ENCODE measurements at regions not wholly inside any gene's neighbourhood (a gene's known extent, or its start where the extent isn't known, plus 50 kb on each side); places are given as distances from the start of the nearest gene placed in this dataset.
"Not testable (repeated sequence)": the region's sequence is repeated elsewhere in the genome, so short reads cannot be mapped to it uniquely, and the experiment has no call there.

DNA sequence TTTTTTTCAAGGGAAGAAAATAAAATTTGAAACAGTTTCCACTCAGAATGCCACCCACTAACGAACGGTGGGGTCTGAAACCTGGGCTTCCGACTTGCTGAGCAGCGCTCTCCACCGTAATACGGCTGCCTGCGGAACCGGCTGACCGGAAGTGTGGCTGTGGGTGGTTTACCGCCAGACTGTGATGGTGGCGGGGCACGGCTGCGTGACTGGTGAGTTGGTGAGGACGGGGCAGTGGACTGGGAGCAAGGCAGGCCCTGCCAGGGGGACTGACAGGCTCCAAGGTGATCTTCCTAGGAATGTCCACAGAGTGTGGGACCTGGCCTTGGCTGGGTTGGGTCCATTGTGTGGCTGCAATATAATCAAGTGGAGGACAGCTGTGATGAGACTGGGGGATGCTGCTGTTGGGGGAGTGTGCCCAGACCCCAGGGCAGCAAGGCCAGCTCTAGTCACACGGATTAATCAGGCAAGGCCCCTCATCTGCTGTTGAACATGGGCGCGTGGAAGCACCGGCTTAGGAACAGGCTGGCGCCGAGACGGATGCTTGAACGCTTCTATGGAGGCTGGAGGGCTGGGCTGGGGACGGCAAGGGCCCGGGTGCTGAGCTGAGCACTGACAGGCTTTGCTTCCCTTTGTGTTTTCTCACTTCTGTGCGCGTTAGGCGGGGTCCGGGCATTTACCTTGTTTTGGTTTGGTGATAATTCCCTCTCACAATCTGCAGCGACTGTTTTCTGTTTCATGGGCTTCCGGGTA lies 357.7 kb upstream of the SPRED2 start:
- intact Hi-C loops (cut with DNase I), result loop anchor here in 1 of 2 donors (5.0 kb wide), 1 partner anchor 1168 kb away; no protein-coding TSS in a partner anchor
- DNase-seq (ENCODE audit: low spot score), result no peak

- DNase-seq (ENCODE audit: low spot score), result no peak
- intact Hi-C loops (cut with DNase I), result no loop called here
Observed at GRCh38 chr2:65788556-65788955, 356.2 kb upstream of the SPRED2 start.

DNA sequence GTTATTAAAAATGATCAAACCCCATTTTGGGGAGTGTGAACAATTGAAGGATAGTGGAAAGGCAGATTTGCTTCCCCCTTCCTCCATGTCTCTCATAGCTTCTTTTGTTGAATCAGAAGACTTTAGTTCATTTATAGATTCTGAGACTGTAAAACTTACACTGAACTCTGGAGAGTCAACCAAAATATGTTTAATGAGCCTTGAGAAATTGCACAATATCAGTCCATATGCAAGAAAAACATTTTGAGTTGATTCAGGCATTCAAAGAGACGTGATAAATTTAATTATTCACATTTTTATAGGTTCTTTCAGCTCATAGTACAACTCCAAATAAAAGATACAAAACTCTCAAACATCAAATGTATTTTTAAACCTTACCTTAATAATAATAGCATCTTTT lies 354.4 kb upstream of the SPRED2 start:
- intact Hi-C loops (cut with DNase I), result no loop called here
- DNase-seq (ENCODE audit: low spot score), result no peak

GRCh38 chr2:65786007-65786717 lies 353.8 kb upstream of the SPRED2 start:
- no peak for DNase-seq (ENCODE audit: low spot score)
- intact Hi-C loops (cut with DNase I), result no loop called here

DNA sequence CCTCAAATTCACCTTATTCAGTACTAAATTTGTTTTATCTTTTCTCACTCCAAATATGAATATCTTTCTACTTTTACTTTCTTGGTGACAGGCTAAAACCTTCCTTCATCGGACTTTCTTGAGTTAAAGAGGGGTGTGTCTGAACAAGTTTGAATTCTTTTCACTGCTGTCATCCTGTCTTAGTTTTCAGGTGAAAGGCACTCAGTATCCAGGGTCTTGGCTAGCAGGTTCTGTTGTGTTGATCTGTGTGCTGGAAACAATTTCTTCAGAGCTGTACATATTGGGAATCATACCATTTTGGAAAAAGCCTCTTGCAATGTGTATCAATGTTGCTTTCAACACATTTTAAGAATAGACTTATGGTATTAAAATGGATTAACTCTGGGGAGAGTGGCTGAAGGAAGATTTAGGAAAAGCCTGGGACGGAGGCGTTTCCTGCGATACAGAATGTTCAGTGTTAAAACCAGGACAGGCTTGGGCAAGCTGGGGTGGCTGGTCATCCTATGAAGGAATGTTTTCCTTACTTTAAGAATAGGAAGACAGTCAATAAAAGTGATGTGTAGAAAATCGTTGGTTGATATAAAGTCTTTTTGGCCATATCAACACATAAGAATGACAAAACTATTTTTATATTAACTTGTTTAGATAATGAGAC lies 350.7 kb upstream of the SPRED2 start:
- intact Hi-C loops (cut with DNase I), result no loop called here
- no peak for DNase-seq (ENCODE audit: low spot score)

DNA sequence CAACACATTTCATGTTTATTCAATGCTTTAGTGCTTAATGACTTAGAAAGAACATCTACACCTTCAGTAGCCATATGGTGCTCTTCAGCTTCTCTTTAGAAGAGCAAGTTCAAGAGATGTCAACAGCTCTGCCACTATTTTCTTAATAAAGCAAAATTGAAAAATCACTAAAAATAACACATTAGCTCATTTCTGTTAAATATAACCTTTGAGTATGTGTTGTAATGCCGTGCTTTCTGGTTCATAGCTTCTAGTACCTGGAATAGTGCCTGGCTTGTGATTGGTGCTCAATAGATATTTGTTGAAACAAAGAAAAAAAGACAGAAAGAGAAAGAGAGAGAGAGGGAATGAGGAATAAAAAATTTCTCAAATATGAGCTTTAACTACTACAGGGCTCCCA lies 349.8 kb upstream of the SPRED2 start:
- DNase-seq (ENCODE audit: low spot score), result no peak
- intact Hi-C loops (cut with DNase I), result no loop called here

- intact Hi-C loops (cut with DNase I), result no loop called here
Observed at GRCh38 chr2:65781756-65782155, 349.4 kb upstream of the SPRED2 start.

DNA sequence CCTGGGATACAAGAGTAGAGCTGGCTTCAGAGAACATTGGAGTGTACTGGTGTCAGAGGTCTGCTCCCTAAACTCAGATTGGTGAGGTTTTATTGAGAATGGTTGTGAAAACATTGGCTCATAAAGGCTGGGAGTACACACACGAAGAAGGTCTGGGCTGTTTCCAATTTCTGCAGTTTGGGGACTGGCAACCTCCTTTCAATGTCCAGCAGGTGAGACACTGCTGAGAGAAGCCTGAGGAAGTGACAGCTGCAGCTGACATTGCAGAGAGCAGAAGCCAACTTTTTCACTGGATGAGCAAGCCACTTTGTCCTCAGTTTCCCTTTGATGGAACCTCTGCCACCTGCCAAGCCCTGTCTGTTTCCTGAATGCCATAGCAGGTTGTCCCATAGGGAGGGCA lies 346.6 kb upstream of the SPRED2 start:
- DNase-seq (ENCODE audit: low spot score), result no peak
- intact Hi-C loops (cut with DNase I), result no loop called here

More at GRCh38 chr2:65781756-65782155, 349.4 kb upstream of the SPRED2 start:
- DNase-seq (ENCODE audit: low spot score), result no peak

- DNase-seq (ENCODE audit: low spot score), result no peak
- intact Hi-C loops (cut with DNase I), result no loop called here
Observed at GRCh38 chr2:65778137-65778536, 345.7 kb upstream of the SPRED2 start.

- intact Hi-C loops (cut with DNase I), result no loop called here
Observed at GRCh38 chr2:65775839-65776238, 343.4 kb upstream of the SPRED2 start.

GRCh38 chr2:65767946-65768345 lies 335.5 kb upstream of the SPRED2 start:
- no peak for DNase-seq (ENCODE audit: low spot score)

More at GRCh38 chr2:65775839-65776238, 343.4 kb upstream of the SPRED2 start:
- no peak for DNase-seq (ENCODE audit: low spot score)

GRCh38 chr2:65766768-65767267 lies 334.4 kb upstream of the SPRED2 start:
- intact Hi-C loops (cut with DNase I), result no loop called here
- DNase-seq (ENCODE audit: low spot score), result no peak

More at GRCh38 chr2:65767946-65768345, 335.5 kb upstream of the SPRED2 start:
- intact Hi-C loops (cut with DNase I), result no loop called here

GRCh38 chr2:65765376-65765775 lies 333.0 kb upstream of the SPRED2 start:
- no peak for DNase-seq (ENCODE audit: low spot score)
- intact Hi-C loops (cut with DNase I), result no loop called here

DNA sequence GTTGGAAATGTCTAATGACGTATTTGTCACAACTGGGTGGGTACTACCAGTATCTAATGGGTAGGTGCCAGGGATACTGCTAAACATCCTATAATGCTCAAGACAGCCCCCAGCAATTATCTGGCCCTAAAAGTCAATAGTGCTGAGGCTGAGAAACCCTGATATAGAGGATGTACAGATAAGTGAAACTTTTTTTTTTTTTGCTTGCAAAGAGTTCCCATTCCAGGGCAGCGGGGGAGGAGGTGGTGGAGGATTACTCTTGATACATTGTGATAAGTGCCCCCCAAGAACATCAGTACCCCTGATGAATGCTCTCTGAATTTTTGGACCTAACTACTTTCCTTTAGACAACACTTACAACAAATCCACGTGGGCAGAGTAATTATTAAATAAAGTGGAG lies 329.7 kb upstream of the SPRED2 start:
- intact Hi-C loops (cut with DNase I), result no loop called here
- DNase-seq (ENCODE audit: low spot score), result no peak

DNA sequence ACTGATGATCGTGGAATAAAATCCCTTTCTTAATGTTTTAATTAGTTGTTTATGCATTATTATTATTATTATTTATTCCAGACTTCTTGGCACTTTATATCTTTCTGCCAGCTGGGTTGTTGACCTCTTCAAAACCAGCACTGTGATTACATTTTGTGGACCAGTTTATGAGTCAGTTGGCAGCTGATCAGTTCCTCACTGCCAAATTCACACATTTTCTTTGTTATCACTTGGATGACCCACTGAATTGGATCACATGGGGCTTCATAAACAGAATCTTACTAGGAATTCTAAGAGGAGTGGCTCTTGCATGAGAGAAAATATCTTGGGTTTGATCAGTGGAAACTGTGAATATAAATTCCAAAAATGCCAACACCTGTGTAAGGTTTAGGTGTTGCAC lies 321.8 kb upstream of the SPRED2 start:
- intact Hi-C loops (cut with DNase I), result no loop called here
- no peak for DNase-seq (ENCODE audit: low spot score)

DNA sequence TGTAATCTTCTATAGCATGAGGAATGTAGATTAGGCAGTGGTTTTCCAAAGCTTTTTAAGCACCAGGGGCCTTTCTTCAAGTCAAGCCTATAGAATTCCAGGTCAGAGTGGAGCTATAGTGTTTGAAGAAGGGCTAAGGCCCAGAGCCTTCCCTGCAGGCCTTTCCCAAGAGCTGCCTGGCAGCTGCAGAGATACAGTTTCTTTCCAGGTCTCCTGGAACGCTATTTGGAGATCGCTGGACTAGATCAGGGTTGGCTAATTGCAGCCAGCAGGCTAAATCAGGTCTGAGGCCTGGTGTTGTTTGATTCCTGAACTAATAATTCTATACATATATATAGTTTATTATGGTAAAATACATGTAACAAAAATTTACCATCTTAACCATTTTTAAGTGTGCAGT lies 319.0 kb upstream of the SPRED2 start:
- intact Hi-C loops (cut with DNase I), result no loop called here
- no peak for DNase-seq (ENCODE audit: low spot score)

DNA sequence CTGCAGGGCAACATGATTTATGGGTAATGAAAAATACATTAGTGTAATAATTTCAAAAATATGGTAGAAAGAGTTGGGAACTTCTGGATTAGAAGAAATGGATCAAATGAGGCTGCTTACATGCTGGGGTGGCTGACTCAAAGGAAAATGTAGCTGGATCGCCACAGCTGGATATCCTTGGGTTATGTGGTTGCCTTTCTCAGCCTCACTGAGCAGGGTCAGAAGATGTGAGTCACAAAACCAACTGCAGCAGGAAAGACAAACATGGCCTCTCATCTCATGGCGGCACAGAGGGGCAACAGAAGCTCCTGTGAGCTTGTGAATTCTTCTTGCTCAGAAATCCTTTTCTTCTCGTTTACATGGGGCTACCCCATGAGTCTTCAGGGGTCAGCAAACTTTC lies 317.1 kb upstream of the SPRED2 start:
- DNase-seq (ENCODE audit: low spot score), result no peak
- intact Hi-C loops (cut with DNase I), result no loop called here

DNA sequence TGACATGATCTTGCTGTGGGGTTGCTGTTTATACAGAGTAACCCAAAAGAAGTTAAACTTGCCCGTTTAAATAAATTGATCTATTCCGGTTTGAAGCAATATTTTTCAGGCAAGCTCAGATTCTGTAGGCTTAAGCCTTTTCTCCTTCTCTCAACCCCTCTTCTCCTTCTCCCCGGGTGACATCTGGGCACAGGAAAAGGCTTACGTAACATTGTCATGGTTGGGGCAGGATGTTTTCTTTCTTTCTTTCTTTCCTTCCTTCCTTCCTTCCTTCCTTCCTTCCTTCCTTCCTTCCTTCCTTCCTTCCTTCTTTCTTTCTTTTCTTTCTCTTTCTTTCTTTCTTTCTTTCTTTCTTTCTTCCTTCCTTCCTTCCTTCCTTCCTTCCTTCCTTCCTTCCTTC lies 315.5 kb upstream of the SPRED2 start:
- DNase-seq (ENCODE audit: low spot score); intact Hi-C loops (cut with DNase I): not testable (repeated sequence)

DNA sequence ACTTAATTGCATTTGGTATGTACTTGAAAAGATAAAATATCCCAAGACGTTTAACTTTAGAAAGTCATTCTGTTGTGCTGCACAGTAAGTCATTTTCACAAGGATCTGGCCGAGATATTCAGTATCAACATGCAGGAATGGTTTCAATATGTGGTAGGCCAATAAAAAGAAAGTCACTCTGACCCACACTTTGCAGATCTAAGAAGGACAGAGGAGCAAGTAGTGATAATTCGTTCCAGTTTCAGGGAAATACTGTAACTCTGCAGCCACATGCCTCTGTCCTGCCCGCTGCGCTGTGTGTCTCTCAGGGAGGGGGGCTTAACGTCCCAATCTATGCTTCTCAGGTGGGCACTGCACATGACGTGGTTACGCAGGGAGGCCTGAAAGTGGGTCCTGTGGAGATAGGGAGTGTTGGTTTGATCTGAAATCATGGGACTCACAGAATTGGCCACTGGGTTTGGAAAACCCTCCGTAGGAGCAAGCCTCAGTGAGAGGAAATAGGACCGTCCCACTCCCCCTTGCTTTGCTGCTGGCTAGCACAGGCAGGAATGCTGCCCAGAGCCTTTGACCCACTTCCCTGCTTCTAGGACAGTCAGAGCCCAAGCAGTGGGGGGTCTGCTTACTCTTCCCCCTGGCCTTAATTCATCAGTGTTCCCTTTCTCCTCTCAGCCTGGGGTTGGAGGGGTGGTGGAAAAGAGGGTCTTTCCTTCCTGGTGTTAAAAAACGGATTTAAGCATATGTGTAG lies 314.7 kb upstream of the SPRED2 start:
- intact Hi-C loops (cut with DNase I), result no loop called here

More for the DNA sequence above, 314.7 kb upstream of the SPRED2 start:
- no peak for DNase-seq (ENCODE audit: low spot score)
